GM12865 (cell line): ENCODE measurements at regions not wholly inside any gene's neighbourhood (a gene's known extent, or its start where the extent isn't known, plus 50 kb on each side); places are given as distances from the start of the nearest gene placed in this dataset.
"Not testable (repeated sequence)": the region's sequence is repeated elsewhere in the genome, so short reads cannot be mapped to it uniquely, and the experiment has no call there.

Source experiments
- DNase-seq: peaks from one replicate; pipeline ENCODE4 v3.0.0; 2010; ENCODE audit warnings: low read depth
- H3K4me3 ChIP-seq: 2 replicates; pipeline ENCODE4 v1.5.1; 2011; ENCODE audit warnings: mild to moderate bottlenecking, low read depth, low read length, control low read depth
- TF ChIP-seq, protein P1 (sequence below): IDR thresholded peaks from 2 replicates; pipeline ENCODE4 v1.5.1; 2011; ENCODE audit warnings: low read length, control low read depth, low read depth, inconsistent platforms; ENCODE audit not compliant: insufficient read depth; ENCODE audit errors: missing control alignments

GRCh38 chr2:184049566-184049965, 548.8 kb upstream of the ZNF804A start:
- DNase-seq = no peak
- TF ChIP-seq, protein P1, sequence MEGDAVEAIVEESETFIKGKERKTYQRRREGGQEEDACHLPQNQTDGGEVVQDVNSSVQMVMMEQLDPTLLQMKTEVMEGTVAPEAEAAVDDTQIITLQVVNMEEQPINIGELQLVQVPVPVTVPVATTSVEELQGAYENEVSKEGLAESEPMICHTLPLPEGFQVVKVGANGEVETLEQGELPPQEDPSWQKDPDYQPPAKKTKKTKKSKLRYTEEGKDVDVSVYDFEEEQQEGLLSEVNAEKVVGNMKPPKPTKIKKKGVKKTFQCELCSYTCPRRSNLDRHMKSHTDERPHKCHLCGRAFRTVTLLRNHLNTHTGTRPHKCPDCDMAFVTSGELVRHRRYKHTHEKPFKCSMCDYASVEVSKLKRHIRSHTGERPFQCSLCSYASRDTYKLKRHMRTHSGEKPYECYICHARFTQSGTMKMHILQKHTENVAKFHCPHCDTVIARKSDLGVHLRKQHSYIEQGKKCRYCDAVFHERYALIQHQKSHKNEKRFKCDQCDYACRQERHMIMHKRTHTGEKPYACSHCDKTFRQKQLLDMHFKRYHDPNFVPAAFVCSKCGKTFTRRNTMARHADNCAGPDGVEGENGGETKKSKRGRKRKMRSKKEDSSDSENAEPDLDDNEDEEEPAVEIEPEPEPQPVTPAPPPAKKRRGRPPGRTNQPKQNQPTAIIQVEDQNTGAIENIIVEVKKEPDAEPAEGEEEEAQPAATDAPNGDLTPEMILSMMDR = no peak
- H3K4me3 ChIP-seq = no peak overlapping the region

DNA sequence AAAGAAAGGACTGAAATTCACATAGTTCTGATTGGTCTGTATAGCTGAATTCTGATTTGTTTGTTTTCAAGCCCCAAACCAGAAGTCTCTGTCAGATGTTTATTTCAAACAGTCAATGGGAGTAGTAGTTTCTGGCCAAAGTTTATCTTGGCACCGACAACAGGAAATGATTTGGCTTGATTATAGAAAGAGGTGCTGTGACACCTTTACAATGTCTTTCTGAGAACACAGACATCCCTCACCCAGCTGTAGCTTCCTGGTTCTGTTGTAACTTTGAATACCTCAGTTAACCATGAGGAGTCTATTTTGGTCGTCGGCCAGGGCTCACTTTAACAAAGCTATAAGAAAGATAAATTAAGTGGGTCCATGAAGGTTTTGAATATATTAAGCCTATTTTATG, 545.0 kb upstream of the ZNF804A start:
- H3K4me3 ChIP-seq = no peak overlapping the region
- DNase-seq = no peak
- TF ChIP-seq, protein P1 = no peak

GRCh38 chr2:184054419-184054818, 543.9 kb upstream of the ZNF804A start:
- H3K4me3 ChIP-seq, DNase-seq: not testable (repeated sequence)

DNA sequence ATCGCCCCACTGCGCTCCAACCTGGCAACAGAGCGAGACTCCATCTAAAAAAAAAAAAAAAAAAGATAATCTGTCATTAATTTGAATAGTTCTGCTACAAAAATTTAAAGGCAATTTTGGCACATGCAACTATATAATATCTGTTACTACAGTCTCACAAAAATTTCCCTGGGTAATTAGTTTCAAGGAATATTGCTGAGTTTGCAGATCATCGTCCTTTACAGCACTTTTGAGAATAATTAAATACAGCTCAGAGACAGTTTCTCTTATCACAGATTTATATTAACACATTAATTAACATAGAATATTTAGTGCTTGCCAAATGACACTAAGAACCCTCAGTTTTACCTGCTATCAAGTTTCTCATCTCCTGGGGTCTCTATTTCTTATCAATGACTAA, 540.4 kb upstream of the ZNF804A start:
- no peak for DNase-seq
- H3K4me3 ChIP-seq = no peak overlapping the region
- TF ChIP-seq, protein P1 = no peak

DNA sequence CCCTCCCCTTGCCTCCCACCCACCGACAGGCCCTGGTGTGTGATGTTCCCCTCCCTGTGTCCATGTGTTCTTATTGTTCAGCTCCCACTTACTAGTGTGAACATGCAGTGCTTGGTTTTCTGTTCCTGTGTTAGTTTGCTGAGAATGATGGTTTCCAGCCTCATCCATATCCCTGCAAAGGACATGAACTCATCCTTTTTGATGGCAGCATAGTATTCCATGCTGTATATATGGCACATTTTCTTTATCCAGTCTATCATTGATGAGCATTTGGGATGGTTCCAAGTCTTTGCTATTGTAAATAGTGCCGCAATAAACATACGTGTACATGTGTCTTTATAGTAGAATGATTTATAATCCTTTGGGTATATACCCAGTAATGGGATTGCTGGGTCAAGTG, 538.1 kb upstream of the ZNF804A start:
- not testable (repeated sequence) for H3K4me3 ChIP-seq, DNase-seq

DNA sequence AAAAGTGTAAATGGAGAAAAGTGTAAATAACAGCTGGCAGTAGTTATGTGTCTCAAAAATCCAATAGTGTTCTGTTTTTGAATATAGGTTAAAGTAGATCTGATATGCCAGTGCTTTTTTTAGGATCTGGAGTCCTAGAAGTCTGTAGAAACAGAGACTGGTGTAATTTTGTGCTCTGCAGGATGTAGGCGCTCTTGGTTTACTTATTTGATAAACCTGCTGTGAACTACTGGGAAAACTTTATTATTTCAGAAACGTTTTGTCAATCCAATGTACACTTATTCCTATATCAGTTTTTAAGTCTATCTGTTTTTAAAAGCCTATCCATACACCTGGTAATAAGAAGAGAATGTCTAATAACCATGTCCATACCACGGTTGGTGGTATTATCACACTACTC, 530.8 kb upstream of the ZNF804A start:
- DNase-seq = no peak
- TF ChIP-seq, protein P1 = no peak
- no peak overlapping the region for H3K4me3 ChIP-seq

DNA sequence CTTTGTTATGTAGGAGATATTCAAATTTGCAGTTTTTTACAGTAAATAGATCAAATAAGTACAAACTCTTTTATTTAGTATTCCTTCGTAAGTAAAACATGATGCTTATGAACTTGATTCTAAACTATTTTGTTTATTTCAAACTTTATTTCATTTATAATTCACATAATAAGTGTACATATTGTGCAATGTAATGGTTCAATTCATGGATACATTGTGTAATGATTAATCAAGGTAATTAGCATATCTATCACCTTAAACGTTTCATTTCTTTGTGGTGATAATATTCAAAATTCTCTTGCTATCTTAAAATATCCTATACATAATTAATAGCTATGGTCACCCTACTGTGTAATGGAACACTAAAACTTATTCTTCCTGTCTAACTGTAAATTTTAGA, 525.9 kb upstream of the ZNF804A start:
- TF ChIP-seq, protein P1 = no peak
- DNase-seq = no peak
- no peak overlapping the region for H3K4me3 ChIP-seq

DNA sequence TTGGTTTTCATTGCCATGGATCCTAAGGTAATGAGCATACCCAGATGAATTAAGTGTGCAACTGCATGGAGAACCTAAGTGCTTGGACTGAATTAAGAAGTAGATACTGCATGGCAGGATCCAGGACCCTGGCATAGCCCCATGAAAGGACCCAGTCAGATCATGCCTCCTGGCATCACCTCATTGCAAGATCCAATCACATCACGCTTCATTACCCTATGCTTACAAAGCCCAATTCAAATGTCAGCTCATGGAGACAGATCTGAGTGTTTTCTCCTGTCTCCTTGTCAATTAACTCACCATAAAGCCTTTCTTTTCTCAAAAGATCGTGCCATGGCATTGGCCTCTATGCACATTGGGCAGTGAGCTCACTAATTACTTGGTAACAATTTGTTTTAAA, 519.8 kb upstream of the ZNF804A start:
- TF ChIP-seq, protein P1 = no peak
- H3K4me3 ChIP-seq = no peak overlapping the region
- DNase-seq = no peak
